ENCODE measurements at regions not wholly inside any gene's neighbourhood (a gene's known extent, or its start where the extent isn't known, plus 50 kb on each side); places are given as distances from the start of the nearest gene placed in this dataset.

GRCh38 chr15:38038659-38039442 is 104.4 kb downstream of the TMCO5A start:
- no peak for TF ChIP-seq CTCF (IDR thresholded peaks at IDR 0.05; ENCODE audit: low read depth, low read length)
- no peak for TF ChIP-seq MAX (IDR thresholded peaks at IDR 0.05; ENCODE audit: low read depth, low read length)
- TF ChIP-seq POLR2A (IDR thresholded peaks at IDR 0.05; ENCODE audit: extremely low read depth, insufficient read length): no peak

Measured in NB4 (cell line).